ENCODE measurements at regions not wholly inside any gene's neighbourhood (a gene's known extent, or its start where the extent isn't known, plus 50 kb on each side); places are given as distances from the start of the nearest gene placed in this dataset.
"Not testable (repeated sequence)": the region's sequence is repeated elsewhere in the genome, so short reads cannot be mapped to it uniquely, and the experiment has no call there.

- DNase-seq: no peak
These were observed 172.4 kb upstream of the IQSEC1 start for GRCh38 chr3:13245615-13245978.

GRCh38 chr3:13243586-13243985 lies 170.4 kb upstream of the IQSEC1 start:
- DNase-seq: no peak

DNA sequence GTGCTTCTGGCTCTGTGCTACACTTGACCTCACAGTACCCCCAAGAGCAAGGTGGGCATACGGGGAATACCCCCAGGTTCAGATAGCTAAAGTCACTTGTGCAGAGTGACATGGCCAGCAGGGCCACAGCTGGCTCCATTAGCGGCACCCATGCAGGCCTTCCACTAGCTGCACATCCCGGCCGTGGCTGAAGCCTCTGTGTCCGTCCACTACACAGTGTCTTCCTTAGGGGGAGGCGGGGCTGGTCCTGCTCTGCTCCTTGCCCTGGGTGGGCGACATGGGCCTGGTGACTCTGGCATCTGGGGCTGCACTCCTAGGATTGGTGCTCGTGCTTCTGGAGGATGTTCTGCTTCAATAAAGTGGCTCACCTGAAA lies 169.1 kb upstream of the IQSEC1 start:
- no peak for DNase-seq

- DNase-seq: no peak
These were observed 168.6 kb upstream of the IQSEC1 start for GRCh38 chr3:13241621-13242363.

DNA sequence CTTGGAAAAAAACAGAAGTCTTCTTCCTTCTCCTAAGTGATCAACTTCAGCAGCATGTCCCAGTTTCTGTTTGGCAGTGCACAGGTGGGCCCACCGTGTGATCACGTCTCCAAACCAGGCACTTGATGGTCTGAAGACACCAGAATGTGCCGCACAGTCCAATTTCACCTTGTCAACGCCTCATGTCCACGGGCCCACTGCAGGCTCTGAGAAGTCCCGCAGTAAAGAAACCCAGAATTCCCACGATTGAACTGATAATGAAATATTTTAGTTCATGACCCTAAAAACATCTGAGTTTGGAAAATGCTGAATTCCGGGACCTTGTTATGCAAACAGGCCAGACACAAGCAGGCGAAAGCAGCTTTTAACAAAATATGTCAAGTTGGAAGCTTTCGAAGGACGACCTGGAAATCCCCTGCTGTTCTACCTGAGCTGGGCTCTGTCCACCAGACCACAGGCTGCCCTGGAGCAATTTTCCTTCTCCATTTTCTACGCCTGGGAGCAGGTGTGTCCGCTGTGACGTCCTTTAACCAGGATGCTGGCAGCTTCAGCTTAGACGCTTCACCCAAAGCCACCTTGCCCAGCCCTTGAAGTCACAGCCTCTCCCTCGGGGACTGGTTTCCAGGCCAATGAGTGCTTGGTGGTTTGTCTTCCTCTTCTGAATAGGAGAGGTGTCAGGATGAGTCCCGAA lies 167.8 kb upstream of the IQSEC1 start:
- no peak for DNase-seq

GRCh38 chr3:13239467-13239760 lies 166.2 kb upstream of the IQSEC1 start:
- DNase-seq: no peak

DNA sequence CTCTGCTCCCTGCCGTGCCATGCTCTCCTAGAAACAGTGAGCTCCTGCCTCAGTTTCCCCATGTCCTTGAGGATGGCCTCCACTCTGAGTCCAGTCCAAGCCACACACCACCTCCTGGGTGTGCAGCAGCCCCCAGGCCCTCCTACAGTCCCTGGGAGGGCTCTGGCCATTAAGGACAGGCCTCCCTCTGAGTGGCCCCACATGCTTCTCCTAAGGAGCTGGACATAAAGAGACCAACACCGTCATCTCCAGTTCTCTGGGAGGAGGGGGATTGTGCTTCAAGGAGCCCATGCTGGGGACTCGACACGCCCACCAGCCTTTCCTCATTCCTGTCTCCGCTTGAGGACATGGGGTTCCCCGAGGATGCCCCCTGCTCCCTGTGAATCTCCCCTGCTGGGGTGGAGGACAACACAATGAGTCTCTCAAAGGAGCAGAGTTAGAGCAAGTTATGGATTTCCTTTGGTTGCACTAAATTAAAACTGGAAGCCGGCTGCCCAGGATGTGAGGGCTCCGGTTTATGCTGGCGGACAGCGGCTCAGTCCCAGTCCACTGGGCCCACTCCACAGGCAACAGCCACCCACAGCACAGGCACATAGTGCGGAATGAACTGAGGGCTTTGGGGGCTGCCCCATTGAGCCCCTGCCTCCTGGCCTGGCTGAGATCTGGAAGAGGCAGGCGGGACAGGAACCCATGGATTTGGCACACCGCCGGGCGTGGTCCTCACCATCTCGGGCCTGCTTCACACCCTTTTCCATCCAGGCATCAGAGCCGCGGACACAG lies 165.6 kb upstream of the IQSEC1 start:
- DNase-seq: no peak

- no peak for DNase-seq
These were observed 164.7 kb upstream of the IQSEC1 start for GRCh38 chr3:13237776-13238490.

DNA sequence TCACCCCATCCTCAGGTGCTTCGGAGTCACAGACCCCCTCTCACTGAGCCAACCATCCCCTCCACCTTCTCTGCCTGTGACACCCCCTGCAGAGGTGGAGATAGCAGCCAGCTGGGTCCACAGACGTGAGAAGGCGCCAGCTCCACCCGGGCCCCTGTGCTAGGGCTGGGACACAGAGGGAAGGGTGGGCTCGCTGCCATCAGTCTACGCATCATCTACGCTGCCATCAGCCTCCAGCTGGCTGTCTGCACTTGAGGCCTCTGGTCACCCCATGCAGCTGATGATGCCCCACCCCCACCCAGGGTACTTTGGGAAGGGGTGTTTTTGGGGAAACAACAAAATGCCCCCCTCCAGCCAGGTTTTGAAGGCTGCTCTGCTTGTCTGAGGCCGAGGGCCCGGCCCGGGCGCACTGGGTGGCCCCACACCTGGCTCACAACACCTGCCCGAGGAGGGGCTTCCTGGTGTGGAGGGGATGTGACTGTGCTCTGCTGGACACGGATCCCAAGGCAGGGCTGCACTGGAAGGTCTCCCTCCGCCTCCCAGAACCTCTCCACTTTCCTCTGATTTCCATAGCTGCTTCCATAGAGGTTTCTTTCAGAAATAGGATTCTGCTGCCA lies 163.4 kb upstream of the IQSEC1 start:
- no peak for DNase-seq

DNA sequence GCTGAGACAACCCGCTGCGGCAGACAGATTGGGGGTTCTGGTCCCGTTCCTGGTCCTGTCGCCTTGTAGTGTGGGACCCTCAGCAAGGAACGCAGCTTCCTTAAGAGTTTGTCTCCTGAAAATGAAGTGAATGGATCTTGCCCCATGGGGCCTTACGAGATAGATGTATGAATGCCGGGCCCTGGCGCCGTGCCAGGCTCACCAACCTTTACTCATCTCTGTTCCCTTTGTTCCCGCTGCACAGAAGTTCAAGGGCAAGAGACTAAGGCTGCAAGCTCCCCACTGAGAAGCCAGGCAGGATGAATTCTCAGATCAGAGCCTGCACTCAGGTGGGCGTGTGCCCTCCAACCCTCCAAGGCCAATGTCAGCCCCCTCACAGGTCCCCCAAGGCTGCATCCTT lies 162.7 kb upstream of the IQSEC1 start:
- no peak for DNase-seq

- DNase-seq: peak; percentile 13
These were observed 161.8 kb upstream of the IQSEC1 start for GRCh38 chr3:13235079-13235478.

DNA sequence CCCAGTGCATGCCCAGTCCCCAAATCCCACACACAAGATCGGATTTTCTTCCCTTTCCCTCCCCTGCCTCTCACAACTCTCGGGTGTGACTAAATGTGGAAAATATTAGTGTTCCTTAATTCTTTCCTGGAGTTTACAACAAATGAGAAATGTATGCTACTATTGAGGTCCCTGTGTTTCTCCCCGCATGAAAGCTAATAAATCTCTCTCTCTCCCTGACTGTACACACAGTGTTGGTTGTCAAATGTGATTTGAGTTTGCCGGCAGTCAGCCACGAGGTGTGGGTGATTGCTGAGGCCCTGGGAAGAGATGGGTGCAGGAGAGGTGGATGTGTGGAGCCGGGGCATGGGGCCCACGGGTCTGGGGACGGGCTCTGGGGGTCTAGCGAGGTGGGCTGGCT lies 161.4 kb upstream of the IQSEC1 start:
- no peak for DNase-seq

DNA sequence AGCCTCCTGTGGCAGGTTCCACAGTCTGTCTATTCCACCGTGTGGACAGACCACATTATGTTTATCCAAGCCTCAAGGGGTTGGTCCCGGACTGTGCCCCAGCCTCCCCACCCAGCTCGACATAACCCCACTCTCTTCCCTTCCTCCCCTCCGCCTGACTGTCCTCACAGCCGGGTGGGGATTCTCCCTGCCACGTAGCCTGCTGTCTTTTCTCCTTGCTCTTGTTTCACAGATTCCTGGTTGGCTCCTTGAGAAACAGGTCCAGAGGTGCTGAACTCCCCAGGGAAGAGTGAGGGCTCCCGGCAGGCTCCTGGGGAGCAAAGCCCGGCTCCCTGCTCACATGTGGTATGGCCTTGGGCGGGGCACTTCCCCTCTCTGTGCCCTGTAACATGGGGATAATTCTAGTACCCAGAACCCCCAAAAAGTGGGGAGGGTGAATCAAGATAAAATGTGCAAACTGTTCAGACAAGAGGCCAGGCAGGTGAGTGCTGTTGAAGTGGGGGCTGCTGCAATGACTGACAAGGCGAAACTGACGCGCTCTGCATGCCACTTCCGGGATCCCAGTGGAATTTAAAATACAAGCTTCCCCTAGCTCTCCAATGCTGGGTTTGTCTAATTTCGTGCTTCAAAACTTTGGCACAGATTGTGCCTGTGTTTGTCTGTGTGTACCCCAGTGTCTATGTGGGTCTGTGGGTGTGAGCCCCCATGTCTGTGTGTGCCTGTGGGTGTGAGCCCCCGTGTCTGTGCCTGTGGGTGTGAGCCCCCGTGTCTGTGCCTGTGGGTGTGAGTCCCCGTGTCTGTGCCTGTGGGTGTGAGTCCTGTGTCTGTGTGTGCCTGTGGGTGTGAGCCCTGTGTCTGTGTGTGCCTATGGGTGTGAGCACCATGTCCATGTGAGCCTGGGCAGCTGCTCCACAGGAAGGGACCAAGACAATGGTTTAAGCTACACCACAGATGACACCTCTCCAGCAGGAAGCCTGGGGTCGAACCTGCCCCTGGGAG lies 160.6 kb upstream of the IQSEC1 start:
- DNase-seq: no peak

DNA sequence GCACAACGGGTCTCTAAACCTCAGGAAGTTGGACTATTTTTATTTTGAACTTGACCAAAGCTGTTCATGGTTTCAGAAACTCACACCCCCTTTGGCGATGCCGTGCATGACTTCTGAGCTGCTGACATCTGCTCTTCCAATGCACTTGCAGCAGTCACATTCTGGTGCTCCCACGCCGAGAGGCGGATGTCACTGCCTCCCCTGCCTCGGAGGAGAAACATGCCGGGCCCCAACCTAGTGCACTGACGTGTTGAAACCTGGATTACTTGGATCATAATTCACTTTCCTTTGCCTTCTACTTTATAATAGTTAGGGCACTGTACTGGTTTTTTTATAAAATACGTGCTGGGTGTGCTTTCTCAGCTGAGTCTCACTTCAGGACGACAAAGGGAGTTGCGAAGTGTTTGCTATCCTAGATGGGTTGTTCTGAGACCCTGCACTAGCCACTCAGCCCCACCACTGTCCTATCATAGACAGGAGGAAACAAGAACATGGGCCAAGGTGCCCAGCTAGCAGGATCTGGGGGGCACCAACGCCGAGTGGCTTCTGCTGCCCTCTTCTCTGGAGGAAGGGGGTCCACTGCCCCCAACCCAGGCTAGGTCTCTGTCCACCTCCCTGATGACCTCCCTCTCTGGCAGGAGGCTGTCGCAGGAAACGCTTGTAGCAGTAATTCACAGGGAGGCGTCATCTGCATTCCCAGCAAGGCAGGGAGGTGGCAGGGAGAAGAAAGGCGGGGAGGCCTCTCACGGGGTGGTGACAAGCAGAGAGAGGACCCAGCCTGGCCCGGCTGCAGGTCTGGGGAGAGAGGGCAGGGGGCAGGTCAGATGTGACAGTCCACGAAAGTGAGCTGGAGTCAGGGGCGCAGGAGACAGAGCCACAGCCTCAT lies 158.8 kb upstream of the IQSEC1 start:
- DNase-seq: no peak

GRCh38 chr3:13229273-13229949 lies 156.2 kb upstream of the IQSEC1 start:
- no peak for DNase-seq

DNA sequence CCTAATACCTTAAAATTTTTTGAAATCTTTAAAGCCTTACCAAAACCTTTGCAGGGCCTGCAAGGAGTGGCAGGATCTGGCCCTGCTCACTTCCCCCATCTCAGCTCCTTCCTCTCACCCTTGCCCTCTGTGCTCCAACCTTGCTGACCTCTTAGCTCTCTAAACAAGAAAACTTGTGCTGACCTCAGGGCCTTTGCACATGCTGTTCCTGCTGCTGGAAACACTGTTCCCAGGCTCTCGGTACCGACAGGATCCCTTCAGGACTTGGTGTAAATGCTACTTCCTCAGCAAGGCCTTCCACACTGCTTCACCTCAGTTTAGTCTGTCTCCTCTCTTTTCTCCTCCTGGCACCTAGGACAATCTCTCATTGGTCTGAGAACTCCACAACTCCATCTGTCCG lies 155.4 kb upstream of the IQSEC1 start:
- DNase-seq: no peak

DNA sequence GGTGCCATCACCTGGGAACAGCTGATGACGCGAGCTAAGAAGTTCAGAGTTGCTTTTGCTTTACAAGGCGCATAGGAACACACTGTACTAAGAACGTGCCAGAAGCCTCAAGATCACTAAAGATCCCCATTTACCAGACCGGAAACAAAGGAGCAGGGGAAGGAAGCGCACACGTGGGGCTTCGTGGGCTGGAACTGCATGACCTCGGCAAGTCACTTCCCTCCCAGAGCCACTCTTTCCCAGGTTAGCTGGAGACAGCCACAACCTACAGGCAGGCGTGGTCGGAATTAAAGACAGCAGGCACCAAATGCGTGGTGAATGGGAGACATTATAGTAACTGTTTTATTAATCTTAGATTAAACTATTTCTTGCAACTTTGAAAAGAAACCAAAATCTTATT lies 154.9 kb upstream of the IQSEC1 start:
- DNase-seq: not testable (repeated sequence)

GRCh38 chr3:13227315-13228165 lies 154.3 kb upstream of the IQSEC1 start:
- no peak for DNase-seq

- no peak for DNase-seq
These were observed 151.7 kb upstream of the IQSEC1 start for GRCh38 chr3:13224967-13225366.

Measured in activated effector memory CD4-positive, alpha-beta T cell treated with Interleukin-2 at 50 U/mL for 16 hours (primary cell).